ENCODE measurements at regions not wholly inside any gene's neighbourhood (a gene's known extent, or its start where the extent isn't known, plus 50 kb on each side); places are given as distances from the start of the nearest gene placed in this dataset.
A peak's percentile ranks its signal among the peaks of the same experiment; 100 is the strongest.
"Not testable (repeated sequence)": the region's sequence is repeated elsewhere in the genome, so short reads cannot be mapped to it uniquely, and the experiment has no call there.

DNA sequence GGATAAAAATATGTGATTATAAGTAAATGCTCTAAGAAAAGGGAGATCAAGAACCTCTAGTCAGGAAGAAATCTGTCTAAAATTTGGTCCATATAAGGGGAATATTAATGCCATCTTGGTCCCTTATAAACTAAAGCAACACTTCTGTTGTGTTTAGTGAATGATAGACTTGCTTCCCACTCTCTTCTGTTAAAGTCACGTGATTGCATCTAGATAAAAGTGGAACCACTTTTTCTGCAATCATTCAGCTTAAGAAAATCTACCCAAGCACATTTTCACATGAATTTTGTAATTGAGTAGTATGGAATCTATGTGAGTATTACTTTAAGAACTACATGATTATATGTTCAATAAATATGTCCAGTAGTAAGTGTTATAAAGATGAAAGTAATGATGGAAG is 782.9 kb upstream of the MIR17HG start:
- 0 to 100% (median 81%) methylated on average over 1 of the region's 1 CpG for WGBS, 10 experiments
- in situ Hi-C loops (cut with MboI; ENCODE audit: low pct_unique_long_range_greater_than_20kb in 2 of 9, low sequenced_read_pairs in 9 of 9, unreplicated experiment in 9 of 9) = no loop called here
- Histone ChIP-seq H3K4me1 (replicated peaks in 1 of 2) (no peaks in the 10 kb centered on the region), H3K4me3 (no peak overlapping the region), H3K27ac (no peak overlapping the region)
- ATAC-seq (replicated peaks in 6 of 8) = no peak

DNA sequence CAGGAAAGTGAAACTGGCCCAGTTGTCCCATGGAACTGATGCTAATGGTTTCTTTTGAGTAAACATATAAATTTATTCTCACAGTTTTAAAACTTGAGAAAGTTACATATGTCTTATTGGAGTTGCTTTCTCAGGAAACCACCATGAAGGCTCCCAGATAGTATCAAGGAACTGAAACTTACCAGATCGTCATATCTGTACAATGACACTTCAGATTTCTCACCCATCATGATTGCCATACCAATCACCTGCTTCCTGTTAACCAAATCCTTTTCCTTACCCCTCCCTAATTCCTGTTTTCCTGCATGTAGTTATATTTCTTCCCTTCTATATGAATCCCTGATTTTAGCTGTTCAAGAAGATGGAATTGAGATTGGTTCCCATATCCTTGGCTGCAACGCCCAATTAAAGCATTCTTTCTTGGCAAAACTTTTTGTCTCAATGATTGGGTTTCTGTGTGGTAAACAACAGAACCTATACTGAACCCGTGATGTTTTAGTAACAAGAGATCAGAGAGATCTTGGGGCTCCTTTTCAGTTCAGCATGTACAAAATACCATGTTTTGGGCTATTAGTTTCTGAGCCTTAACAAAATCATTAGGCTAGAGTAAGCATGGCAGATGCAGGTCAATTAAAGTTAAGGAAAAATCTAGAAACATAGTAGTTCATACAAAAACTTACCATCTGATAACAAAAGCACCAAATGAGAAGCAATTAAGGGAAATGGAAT is 781.3 kb upstream of the MIR17HG start:
- Histone ChIP-seq H3K4me3 (no peak overlapping the region), H3K4me1 (replicated peaks in 1 of 2) (no peaks in the 10 kb centered on the region), H3K27ac (no peak overlapping the region)
- in situ Hi-C loops (cut with MboI; ENCODE audit: low pct_unique_long_range_greater_than_20kb in 2 of 9, low sequenced_read_pairs in 9 of 9, unreplicated experiment in 9 of 9) = no loop called here
- 30 to 97% (median 78%) methylated on average over 1 to 3 of the region's 3 CpGs for WGBS, 10 experiments
- ATAC-seq (replicated peaks in 6 of 8) = no peak

GRCh38 chr13:90568165-90568564 is 779.3 kb upstream of the MIR17HG start:
- in situ Hi-C loops (cut with MboI; ENCODE audit: low pct_unique_long_range_greater_than_20kb in 2 of 9, low sequenced_read_pairs in 9 of 9, unreplicated experiment in 9 of 9) = no loop called here

DNA sequence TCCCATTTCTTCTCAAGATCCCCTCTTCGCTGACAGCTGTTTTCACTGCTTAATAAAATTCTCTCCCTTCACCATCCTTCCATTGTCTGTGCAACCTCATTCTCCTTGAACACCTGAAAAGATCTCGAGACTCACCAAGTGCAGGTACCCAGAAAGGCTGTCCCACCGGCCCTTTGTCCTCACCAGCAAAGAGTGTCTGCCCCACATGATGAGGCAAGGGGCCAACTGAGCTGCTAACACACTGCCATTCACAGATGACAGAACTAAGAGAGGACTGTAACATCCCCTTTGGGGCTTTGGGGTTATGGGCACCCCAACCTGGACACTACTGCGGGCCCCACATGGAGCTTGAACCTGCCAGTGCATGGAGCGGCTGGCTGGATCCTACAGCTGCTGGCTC is 771.4 kb upstream of the MIR17HG start:
- WGBS, 10 experiments = 60 to 100% (median 96%) methylated on average over 1 to 5 of the region's 5 CpGs; no CpG with 5 or more reads in 2 of the 10 experiments
- in situ Hi-C loops (cut with MboI; ENCODE audit: low pct_unique_long_range_greater_than_20kb in 2 of 9, low sequenced_read_pairs in 9 of 9, unreplicated experiment in 9 of 9) = no loop called here

More at GRCh38 chr13:90568165-90568564, 779.3 kb upstream of the MIR17HG start:
- ATAC-seq (replicated peaks in 6 of 8) = no peak
- H3K4me1 ChIP-seq (replicated peaks in 1 of 2) = no peaks in the 10 kb centered on the region
- H3K27ac ChIP-seq = no peak overlapping the region
- H3K4me3 ChIP-seq = no peak overlapping the region

DNA sequence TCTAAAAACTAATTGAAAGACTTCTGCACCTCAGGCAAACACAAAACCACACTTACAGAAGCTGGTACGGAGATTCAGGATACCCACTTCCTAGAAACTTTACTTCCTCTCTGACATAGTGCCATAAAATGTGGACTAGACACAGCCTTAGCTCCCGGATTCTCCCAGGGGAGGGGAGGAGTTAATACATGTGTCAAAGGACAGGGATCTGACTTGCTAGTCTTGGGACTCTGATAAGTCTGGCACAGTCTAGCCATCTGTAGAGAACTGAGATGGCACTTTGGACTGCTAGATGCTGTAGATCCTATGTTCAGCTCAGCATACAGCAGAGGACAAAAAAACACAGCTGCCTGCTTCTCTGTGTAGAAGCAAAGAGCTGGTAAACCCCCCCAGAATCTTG is 769.8 kb upstream of the MIR17HG start:
- Histone ChIP-seq H3K4me3 (no peak overlapping the region), H3K27ac (no peak overlapping the region), H3K4me1 (replicated peaks in 1 of 2) (no peaks in the 10 kb centered on the region)
- in situ Hi-C loops (cut with MboI; ENCODE audit: low pct_unique_long_range_greater_than_20kb in 2 of 9, low sequenced_read_pairs in 9 of 9, unreplicated experiment in 9 of 9) = no loop called here
- 23 to 100% (median 80%) methylated on average over 1 to 2 of the region's 2 CpGs; no CpG with 5 or more reads in 3 of the 10 experiments for WGBS, 10 experiments
- ATAC-seq (replicated peaks in 6 of 8) = no peak

More for the DNA sequence above, 771.4 kb upstream of the MIR17HG start:
- Histone ChIP-seq H3K27ac (no peak overlapping the region), H3K4me3 (no peak overlapping the region), H3K4me1 (replicated peaks in 1 of 2) (no peaks in the 10 kb centered on the region)
- no peak for ATAC-seq (replicated peaks in 6 of 8)

DNA sequence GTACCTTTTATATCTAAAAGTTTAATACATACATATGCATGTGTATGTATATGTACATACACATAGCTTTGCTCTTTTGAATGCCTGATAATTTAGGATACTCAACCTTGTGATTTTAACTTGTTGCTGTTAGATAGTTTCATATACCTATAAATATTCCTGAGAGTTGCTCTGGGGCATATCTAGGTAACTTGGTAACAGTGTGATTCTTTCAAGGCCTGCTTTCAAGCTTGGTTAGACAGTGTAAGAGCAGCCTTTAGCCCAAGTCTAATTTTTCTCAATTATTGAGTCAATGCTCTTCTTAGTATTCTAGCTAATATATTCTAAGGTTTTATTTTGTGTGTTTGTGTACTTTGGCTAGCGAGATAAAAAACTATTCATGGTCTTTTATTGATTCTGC is 762.1 kb upstream of the MIR17HG start:
- H3K27ac ChIP-seq = no peak overlapping the region
- peak in 1 of 8 experiments; percentile 11 for ATAC-seq (replicated peaks in 6 of 8)
- H3K4me1 ChIP-seq (replicated peaks in 1 of 2) = no peaks in the 10 kb centered on the region
- in situ Hi-C loops (cut with MboI; ENCODE audit: low pct_unique_long_range_greater_than_20kb in 2 of 9, low sequenced_read_pairs in 9 of 9, unreplicated experiment in 9 of 9) = no loop called here
- H3K4me3 ChIP-seq = no peak overlapping the region
- WGBS, 10 experiments = 0 to 100% (median 76%) methylated on average over 1 of the region's 1 CpG

GRCh38 chr13:90591260-90591926 is 756.1 kb upstream of the MIR17HG start:
- Histone ChIP-seq H3K4me3 (no peak overlapping the region), H3K27ac (no peak overlapping the region), H3K4me1 (replicated peaks in 1 of 2) (no peaks in the 10 kb centered on the region)
- no peak for ATAC-seq (replicated peaks in 6 of 8)
- in situ Hi-C loops (cut with MboI; ENCODE audit: low pct_unique_long_range_greater_than_20kb in 2 of 9, low sequenced_read_pairs in 9 of 9, unreplicated experiment in 9 of 9) = no loop called here
- 0 to 80% (median 50%) methylated on average over 1 of the region's 1 CpG; no CpG with 5 or more reads in 5 of the 10 experiments for WGBS, 10 experiments

DNA sequence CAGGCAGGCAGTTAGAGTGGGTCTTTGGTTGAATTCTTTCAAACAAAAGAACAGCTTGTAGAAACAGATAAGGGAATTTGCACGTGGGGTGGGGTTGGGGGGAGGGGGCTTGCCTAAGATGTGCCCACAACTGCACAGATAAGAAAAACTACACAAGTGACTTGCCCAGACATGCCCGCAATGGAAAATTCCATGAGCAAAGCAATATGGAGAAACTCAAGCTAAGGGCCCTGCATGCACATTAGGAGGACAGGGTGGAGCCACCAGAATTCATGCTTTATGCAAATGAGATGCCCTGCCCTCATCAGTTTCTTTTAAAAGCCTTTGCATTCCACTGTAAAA is 755.6 kb upstream of the MIR17HG start:
- in situ Hi-C loops (cut with MboI; ENCODE audit: low pct_unique_long_range_greater_than_20kb in 2 of 9, low sequenced_read_pairs in 9 of 9, unreplicated experiment in 9 of 9) = no loop called here
- Histone ChIP-seq H3K4me1 (replicated peaks in 1 of 2) (no peaks in the 10 kb centered on the region), H3K4me3 (no peak overlapping the region), H3K27ac (no peak overlapping the region)
- WGBS, 10 experiments = 20 to 100% (median 50%) methylated on average over 1 to 2 of the region's 2 CpGs; no CpG with 5 or more reads in 5 of the 10 experiments
- peak in 2 of 8 experiments; percentile 52 to 86 for ATAC-seq (replicated peaks in 6 of 8)

DNA sequence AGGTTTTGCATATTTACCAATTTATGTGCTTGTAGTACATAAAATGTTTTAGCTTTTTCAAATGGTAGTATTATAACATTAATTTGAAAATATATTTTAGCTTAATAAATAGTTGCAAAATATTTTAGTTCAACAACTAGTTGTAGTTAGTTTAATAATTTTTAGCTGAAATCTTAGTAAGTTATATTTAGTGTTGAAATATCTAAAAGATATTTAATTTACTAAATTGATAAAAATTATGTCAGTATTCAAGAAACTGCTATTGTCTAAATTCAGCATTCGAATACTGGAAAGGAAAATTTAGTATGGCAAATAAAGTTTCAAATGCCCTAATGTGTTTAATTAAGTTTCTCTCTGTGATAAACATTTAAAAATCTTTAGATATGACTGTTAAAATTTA is 754.5 kb upstream of the MIR17HG start:
- H3K4me3 ChIP-seq = no peak overlapping the region
- in situ Hi-C loops (cut with MboI; ENCODE audit: low pct_unique_long_range_greater_than_20kb in 2 of 9, low sequenced_read_pairs in 9 of 9, unreplicated experiment in 9 of 9) = no loop called here
- no peak overlapping the region for H3K27ac ChIP-seq
- no peaks in the 10 kb centered on the region for H3K4me1 ChIP-seq (replicated peaks in 1 of 2)
- 23 to 100% (median 96%) methylated on average over 1 of the region's 1 CpG; no CpG with 5 or more reads in 2 of the 10 experiments for WGBS, 10 experiments
- no peak for ATAC-seq (replicated peaks in 6 of 8)

DNA sequence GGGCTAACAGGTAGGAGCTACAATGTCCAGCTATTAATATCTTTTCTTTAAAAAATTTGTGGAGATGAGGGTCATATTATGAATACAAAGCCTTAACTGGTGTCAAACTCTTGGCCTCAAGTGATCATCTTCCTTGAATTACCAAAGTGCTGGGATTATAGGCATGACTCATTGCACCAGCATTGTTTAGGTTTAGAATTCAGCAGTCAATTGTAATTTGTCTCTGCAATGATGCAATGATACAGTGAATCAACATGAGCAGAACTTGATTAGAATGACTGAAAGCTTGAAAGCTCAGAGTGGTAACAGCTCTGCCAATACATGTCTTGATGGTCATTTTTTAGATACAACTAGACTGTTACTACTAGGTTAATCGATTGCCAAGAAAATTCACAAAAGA is 752.8 kb upstream of the MIR17HG start:
- no peak overlapping the region for H3K4me3 ChIP-seq
- ATAC-seq (replicated peaks in 6 of 8) = peak in 7 of 8 experiments; percentile 33 to 96 (median 71)
- no peaks in the 10 kb centered on the region for H3K4me1 ChIP-seq (replicated peaks in 1 of 2)
- 75 to 100% (median 88%) methylated on average over 1 of the region's 1 CpG; no CpG with 5 or more reads in 3 of the 10 experiments for WGBS, 10 experiments
- H3K27ac ChIP-seq = no peak overlapping the region
- in situ Hi-C loops (cut with MboI; ENCODE audit: low pct_unique_long_range_greater_than_20kb in 2 of 9, low sequenced_read_pairs in 9 of 9, unreplicated experiment in 9 of 9) = no loop called here

DNA sequence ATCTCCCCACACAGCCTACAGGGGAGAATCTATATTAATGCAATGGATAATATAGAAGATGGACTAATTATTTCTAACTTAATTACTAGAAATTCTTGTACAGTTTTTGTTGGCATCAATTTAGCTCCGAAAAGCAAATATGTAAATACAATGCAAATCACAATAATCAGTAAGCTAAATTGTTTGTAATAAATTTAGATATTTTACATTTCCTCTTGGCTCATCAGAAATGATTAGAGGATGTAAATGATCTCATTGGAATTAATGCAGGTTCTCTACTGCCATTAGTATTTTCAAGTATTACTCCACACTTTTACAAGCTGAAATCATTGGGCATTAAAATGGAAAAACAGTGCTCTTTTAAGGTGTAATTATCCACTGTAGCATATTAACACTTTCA is 741.8 kb upstream of the MIR17HG start:
- H3K4me3 ChIP-seq = no peak overlapping the region
- in situ Hi-C loops (cut with MboI; ENCODE audit: low pct_unique_long_range_greater_than_20kb in 2 of 9, low sequenced_read_pairs in 9 of 9, unreplicated experiment in 9 of 9) = no loop called here
- 11 to 100% (median 73%) methylated on average over 1 of the region's 1 CpG; no CpG with 5 or more reads in 2 of the 10 experiments for WGBS, 10 experiments
- ATAC-seq (replicated peaks in 6 of 8) = no peak
- H3K4me1 ChIP-seq (replicated peaks in 1 of 2) = no peaks in the 10 kb centered on the region
- no peak overlapping the region for H3K27ac ChIP-seq

- ATAC-seq (replicated peaks in 6 of 8); in situ Hi-C loops (cut with MboI; ENCODE audit: low pct_unique_long_range_greater_than_20kb in 2 of 9, low sequenced_read_pairs in 9 of 9, unreplicated experiment in 9 of 9); H3K27ac ChIP-seq; H3K4me1 ChIP-seq (replicated peaks in 1 of 2); H3K4me3 ChIP-seq: not testable (repeated sequence)
- WGBS, 10 experiments = 20 to 100% (median 85%) methylated on average over 1 to 6 of the region's 6 CpGs; no CpG with 5 or more reads in 1 of the 10 experiments
These were observed 740.6 kb upstream of the MIR17HG start for GRCh38 chr13:90606921-90607320.

DNA sequence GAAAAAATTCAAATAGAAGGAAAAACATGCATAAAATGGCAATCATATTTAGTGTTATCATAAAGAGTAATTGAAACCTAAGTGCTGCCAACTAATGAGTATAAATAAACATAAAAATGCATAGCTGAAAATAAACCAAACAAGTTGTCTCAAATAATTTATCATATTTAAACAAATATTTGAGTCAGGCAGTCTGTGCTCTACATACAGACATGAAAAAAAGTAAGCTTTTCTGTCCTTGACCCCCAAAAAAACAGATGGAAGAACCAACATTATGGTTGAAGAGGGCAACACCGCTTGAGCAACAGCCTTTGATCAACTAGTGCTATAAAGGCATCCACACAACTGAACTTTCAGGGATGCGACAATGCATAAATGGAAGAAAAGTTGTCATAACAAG is 735.1 kb upstream of the MIR17HG start:
- ATAC-seq (replicated peaks in 6 of 8) = no peak
- Histone ChIP-seq H3K27ac (no peak overlapping the region), H3K4me1 (replicated peaks in 1 of 2) (no peaks in the 10 kb centered on the region), H3K4me3 (no peak overlapping the region)
- WGBS, 10 experiments = 67 to 100% (median 96%) methylated on average over 1 to 2 of the region's 2 CpGs; no CpG with 5 or more reads in 2 of the 10 experiments
- in situ Hi-C loops (cut with MboI; ENCODE audit: low pct_unique_long_range_greater_than_20kb in 2 of 9, low sequenced_read_pairs in 9 of 9, unreplicated experiment in 9 of 9) = no loop called here
